Activated CD8-positive, alpha-beta T cell treated with anti-CD3 and anti-CD28 coated beads, Interleukin-2, amount 10 ng/mL, durations not matched to agents 7 days and 5 days (primary cell): ENCODE measurements at regions not wholly inside any gene's neighbourhood (a gene's known extent, or its start where the extent isn't known, plus 50 kb on each side); places are given as distances from the start of the nearest gene placed in this dataset.
"Not testable (repeated sequence)": the region's sequence is repeated elsewhere in the genome, so short reads cannot be mapped to it uniquely, and the experiment has no call there.

ENCODE experiments used
- ATAC-seq: fragments of 150-1000 bp; cut with Tn5 transposase; one replicate; pipeline ENCODE4 v1.10.0; 2021; ENCODE audit warnings: moderate library complexity
- CTCF ChIA-PET: fragments of 350-600 bp; sonication (Branson Sonifier 250); formaldehyde crosslinking; loops from one replicate; lab custom pipeline; 2021; ENCODE audit warnings: antibody characterized with exemption; lab: Charles Lee
- POLR2A ChIA-PET: fragments of 350-600 bp; sonication (Branson Sonifier 250); formaldehyde crosslinking; loops from one replicate; lab custom pipeline; 2021; ENCODE audit warnings: antibody characterized with exemption; lab: Charles Lee
- DNase-seq: peaks from one replicate; pipeline ENCODE4 v3.0.0-alpha.2; 2020
- H3K27ac Mint-ChIP-seq: one replicate; pipeline ENCODE4 v1.8.0; 2021; ENCODE audit warnings: mild to moderate bottlenecking, mixed read lengths
- H3K27me3 Mint-ChIP-seq: one replicate; pipeline ENCODE4 v1.8.0; 2021; ENCODE audit warnings: low read depth, mixed read lengths
- H3K36me3 Mint-ChIP-seq: one replicate; pipeline ENCODE4 v1.8.0; 2021; ENCODE audit warnings: low read depth, mixed read lengths
- H3K4me1 Mint-ChIP-seq: one replicate; pipeline ENCODE4 v1.8.0; 2021; ENCODE audit warnings: low read depth, mixed read lengths
- H3K4me3 Mint-ChIP-seq: one replicate; pipeline ENCODE4 v1.8.0; 2021; ENCODE audit warnings: mild to moderate bottlenecking, mixed read lengths
- H3K9me3 Mint-ChIP-seq: one replicate; pipeline ENCODE4 v1.8.0; 2022; ENCODE audit warnings: mixed read lengths; ENCODE audit not compliant: insufficient read depth

GRCh38 chr3:146702237-146702636 lies 97.1 kb upstream of the PLSCR5 start:
- H3K27ac Mint-ChIP-seq: no peak overlapping the region
- no peaks in the 10 kb centered on the region for H3K36me3 Mint-ChIP-seq
- no peaks in the 10 kb centered on the region for H3K9me3 Mint-ChIP-seq
- POLR2A ChIA-PET: no interaction called here
- no peak overlapping the region for H3K4me3 Mint-ChIP-seq
- ATAC-seq: no peak
- CTCF ChIA-PET: no interaction called here
- no peak for DNase-seq
- H3K27me3 Mint-ChIP-seq: no peaks in the 10 kb centered on the region
- H3K4me1 Mint-ChIP-seq: no peaks in the 10 kb centered on the region

GRCh38 chr3:146701246-146701645 lies 96.1 kb upstream of the PLSCR5 start:
- H3K36me3 Mint-ChIP-seq: no peaks in the 10 kb centered on the region
- ChIA-PET CTCF (no interaction called here), POLR2A (no interaction called here)
- H3K4me3 Mint-ChIP-seq: no peak overlapping the region
- no peak for DNase-seq
- H3K27ac Mint-ChIP-seq: no peak overlapping the region
- ATAC-seq: no peak
- no peaks in the 10 kb centered on the region for H3K9me3 Mint-ChIP-seq
- H3K4me1 Mint-ChIP-seq: no peaks in the 10 kb centered on the region
- no peaks in the 10 kb centered on the region for H3K27me3 Mint-ChIP-seq

- H3K4me1 Mint-ChIP-seq, H3K36me3 Mint-ChIP-seq, ATAC-seq, CTCF ChIA-PET, DNase-seq, H3K9me3 Mint-ChIP-seq, POLR2A ChIA-PET, H3K27me3 Mint-ChIP-seq, H3K27ac Mint-ChIP-seq, H3K4me3 Mint-ChIP-seq: not testable (repeated sequence)
Observed at GRCh38 chr3:146700025-146700424, 94.9 kb upstream of the PLSCR5 start.

GRCh38 chr3:146692254-146692653 lies 87.1 kb upstream of the PLSCR5 start:
- ATAC-seq: no peak
- POLR2A ChIA-PET: no interaction called here

GRCh38 chr3:146685050-146685814 lies 80.1 kb upstream of the PLSCR5 start:
- H3K4me1 Mint-ChIP-seq: no peaks in the 10 kb centered on the region
- H3K36me3 Mint-ChIP-seq: no peaks in the 10 kb centered on the region
- POLR2A ChIA-PET: no interaction called here
- H3K9me3 Mint-ChIP-seq: no peaks in the 10 kb centered on the region
- H3K27me3 Mint-ChIP-seq: no peaks in the 10 kb centered on the region
- no peak overlapping the region for H3K4me3 Mint-ChIP-seq
- no peak overlapping the region for H3K27ac Mint-ChIP-seq
- no peak for DNase-seq
- ATAC-seq: no peak
- CTCF ChIA-PET: no interaction called here

More at GRCh38 chr3:146692254-146692653, 87.1 kb upstream of the PLSCR5 start:
- Mint-ChIP-seq H3K36me3 (no peaks in the 10 kb centered on the region), H3K9me3 (peaks cover 5% of the 10 kb centered on the region), H3K4me3 (no peak overlapping the region), H3K27ac (no peak overlapping the region), H3K27me3 (no peaks in the 10 kb centered on the region), H3K4me1 (no peaks in the 10 kb centered on the region)
- no peak for DNase-seq
- CTCF ChIA-PET: no interaction called here

GRCh38 chr3:146682171-146682570 lies 77.0 kb upstream of the PLSCR5 start:
- DNase-seq (no peak), ATAC-seq (no peak)
- Mint-ChIP-seq H3K4me1 (no peaks in the 10 kb centered on the region), H3K4me3 (no peak overlapping the region), H3K9me3 (no peaks in the 10 kb centered on the region), H3K27ac (no peak overlapping the region), H3K36me3 (no peaks in the 10 kb centered on the region), H3K27me3 (no peaks in the 10 kb centered on the region)
- ChIA-PET POLR2A (no interaction called here), CTCF (no interaction called here)

GRCh38 chr3:146680617-146681016 lies 75.5 kb upstream of the PLSCR5 start:
- CTCF ChIA-PET: no interaction called here
- Mint-ChIP-seq H3K27me3 (no peaks in the 10 kb centered on the region), H3K36me3 (no peaks in the 10 kb centered on the region), H3K4me1 (no peaks in the 10 kb centered on the region), H3K9me3 (no peaks in the 10 kb centered on the region), H3K27ac (no peak overlapping the region), H3K4me3 (no peak overlapping the region)
- ATAC-seq (no peak), DNase-seq (no peak)
- POLR2A ChIA-PET: no interaction called here

- CTCF ChIA-PET: no interaction called here
- no peaks in the 10 kb centered on the region for H3K36me3 Mint-ChIP-seq
- H3K27me3 Mint-ChIP-seq: no peaks in the 10 kb centered on the region
- ATAC-seq: no peak
- no peaks in the 10 kb centered on the region for H3K9me3 Mint-ChIP-seq
- H3K27ac Mint-ChIP-seq: no peak overlapping the region
- no peaks in the 10 kb centered on the region for H3K4me1 Mint-ChIP-seq
- POLR2A ChIA-PET: no interaction called here
- DNase-seq: no peak
- no peak overlapping the region for H3K4me3 Mint-ChIP-seq
Observed at GRCh38 chr3:146679995-146680394, 74.8 kb upstream of the PLSCR5 start.

GRCh38 chr3:146679191-146679590 lies 74.0 kb upstream of the PLSCR5 start:
- Mint-ChIP-seq H3K36me3 (no peaks in the 10 kb centered on the region), H3K27ac (no peak overlapping the region), H3K4me1 (no peaks in the 10 kb centered on the region), H3K27me3 (no peaks in the 10 kb centered on the region), H3K9me3 (no peaks in the 10 kb centered on the region), H3K4me3 (no peak overlapping the region)
- ATAC-seq: no peak
- POLR2A ChIA-PET: no interaction called here
- CTCF ChIA-PET: no interaction called here
- no peak for DNase-seq

- Mint-ChIP-seq H3K4me1 (no peaks in the 10 kb centered on the region), H3K27me3 (no peaks in the 10 kb centered on the region), H3K27ac (no peak overlapping the region), H3K4me3 (no peak overlapping the region), H3K9me3 (no peaks in the 10 kb centered on the region), H3K36me3 (no peaks in the 10 kb centered on the region)
- ChIA-PET CTCF (no interaction called here), POLR2A (no interaction called here)
- ATAC-seq: no peak
- no peak for DNase-seq
Observed at GRCh38 chr3:146672941-146673340, 67.8 kb upstream of the PLSCR5 start.

GRCh38 chr3:146664403-146664802 lies 59.3 kb upstream of the PLSCR5 start:
- POLR2A ChIA-PET: no interaction called here
- DNase-seq (no peak), ATAC-seq (no peak)
- no peaks in the 10 kb centered on the region for H3K9me3 Mint-ChIP-seq
- no peaks in the 10 kb centered on the region for H3K36me3 Mint-ChIP-seq
- H3K4me1 Mint-ChIP-seq: no peaks in the 10 kb centered on the region
- H3K27ac Mint-ChIP-seq: no peak overlapping the region
- H3K4me3 Mint-ChIP-seq: no peak overlapping the region
- CTCF ChIA-PET: no interaction called here
- no peaks in the 10 kb centered on the region for H3K27me3 Mint-ChIP-seq

GRCh38 chr3:146658841-146659240 lies 53.7 kb upstream of the PLSCR5 start:
- DNase-seq (no peak), ATAC-seq (no peak)
- no peaks in the 10 kb centered on the region for H3K9me3 Mint-ChIP-seq
- POLR2A ChIA-PET: no interaction called here
- no peaks in the 10 kb centered on the region for H3K27me3 Mint-ChIP-seq
- CTCF ChIA-PET: interaction anchor here (0.5 kb wide), 1 partner anchor 185 kb away, joined by 3 read pairs; no protein-coding TSS in a partner anchor
- H3K27ac Mint-ChIP-seq: no peak overlapping the region
- no peaks in the 10 kb centered on the region for H3K36me3 Mint-ChIP-seq
- H3K4me1 Mint-ChIP-seq: no peaks in the 10 kb centered on the region
- no peak overlapping the region for H3K4me3 Mint-ChIP-seq
